Transverse colon (tissue), 4 donors: ENCODE measurements at regions not wholly inside any gene's neighbourhood (a gene's known extent, or its start where the extent isn't known, plus 50 kb on each side); places are given as distances from the start of the nearest gene placed in this dataset.

ENCODE experiments used
- CTCF ChIP-seq, 5 experiments: fragments of 200-600 bp in 3 of 5; fragments of 450-650 bp in 2 of 5; sonication (generic) in 3 of 5; IDR thresholded peaks; 1 replicate in 2 of 5; 2 replicates in 3 of 5; pipeline ENCODE4 v1.5.1; 2016 to 2017; ENCODE audit warnings: antibody characterized with exemption in 5 of 5, inconsistent platforms in 3 of 5, mild to moderate bottlenecking in 2 of 5, moderate library complexity in 1 of 5
- POLR2A ChIP-seq: fragments of 450-650 bp; IDR thresholded peaks from one replicate; pipeline ENCODE4 v1.6.1; 2016; ENCODE audit warnings: antibody characterized with exemption, mild to moderate bottlenecking, moderate library complexity
- POLR2AphosphoS5 ChIP-seq, 3 donors: sonication (generic); formaldehyde crosslinking; IDR thresholded peaks; one replicate each; pipeline ENCODE4 v1.6.1; 2016; ENCODE audit warnings: antibody characterized with exemption in 3 of 3

DNA sequence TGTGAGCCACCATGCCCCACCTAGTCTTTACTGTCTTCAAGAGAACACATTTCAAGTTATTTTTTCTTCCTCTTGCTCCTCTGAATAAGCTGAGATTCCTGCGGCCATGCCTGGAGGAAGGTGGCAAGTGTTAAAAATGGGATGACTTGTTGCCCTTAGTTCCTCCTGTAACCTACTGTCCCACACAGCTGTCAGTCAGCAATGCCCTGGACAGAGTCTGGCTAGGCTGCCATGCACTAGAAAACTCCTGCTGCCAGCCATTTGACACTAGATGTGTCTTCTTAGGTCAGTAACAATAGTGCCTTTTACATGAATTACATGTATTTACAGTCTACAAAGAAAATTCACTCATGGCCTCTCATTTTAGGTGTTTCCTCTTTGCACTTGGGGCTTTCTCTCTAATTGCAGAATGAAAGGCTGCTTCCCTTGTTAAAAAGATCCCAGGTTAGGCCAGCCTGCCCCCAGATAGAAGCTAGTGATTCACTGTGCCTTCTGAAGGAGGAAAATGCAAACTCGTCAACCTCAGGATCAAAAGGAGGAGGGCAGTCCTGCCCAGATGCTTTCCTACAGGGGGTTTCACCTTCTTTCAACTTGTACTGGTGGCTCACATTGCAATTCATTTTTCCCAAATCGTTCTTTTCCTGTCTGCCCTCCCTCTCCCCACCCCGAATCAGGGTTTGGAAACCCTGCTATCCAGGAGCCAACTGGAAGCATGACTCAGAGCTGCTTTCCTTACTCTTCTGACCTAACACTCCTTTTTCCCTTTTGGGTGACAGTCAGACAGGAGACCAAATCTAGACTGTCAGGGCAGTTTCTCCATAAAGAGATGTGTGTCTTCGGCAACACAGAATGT lies 136.6 kb downstream of the SPAG6 start:
- TF ChIP-seq CTCF (IDR thresholded peaks at IDR 0.05) (no peak), POLR2A (no peak), POLR2AphosphoS5 (IDR thresholded peaks at IDR 0.05) (no peak)
